BJ (cell line): ENCODE measurements at regions not wholly inside any gene's neighbourhood (a gene's known extent, or its start where the extent isn't known, plus 50 kb on each side); places are given as distances from the start of the nearest gene placed in this dataset.

Experiments used
- CTCF ChIA-PET: fragments of 350-600 bp; formaldehyde crosslinking; extraction: SDS; loops from one replicate; lab custom pipeline; 2021; ENCODE audit warnings: antibody characterized with exemption, inconsistent platforms; lab: Yijun Ruan, JAX
- POLR2A ChIA-PET: fragments of 300-600 bp; sonication (Branson Sonifier 250); formaldehyde crosslinking; extraction: SDS; loops from one replicate; lab custom pipeline; 2021; ENCODE audit warnings: antibody characterized with exemption; lab: Charles Lee
- DNase-seq: peaks from one replicate; pipeline ENCODE4 v3.0.0-alpha.2; 2011; ENCODE audit warnings: low read depth
- H3K27me3 ChIP-seq: 2 replicates; pipeline ENCODE4 v1.6.0; 2011; ENCODE audit warnings: low read length; ENCODE audit not compliant: control insufficient read depth, insufficient read depth
- H3K36me3 ChIP-seq: 2 replicates; pipeline ENCODE4 v1.5.1; 2011; ENCODE audit warnings: low read length; ENCODE audit not compliant: control insufficient read depth, insufficient read depth
- H3K4me3 ChIP-seq: 2 replicates; pipeline ENCODE4 v1.5.1; 2011; ENCODE audit warnings: low read depth, mild to moderate bottlenecking, control low read depth, low read length
- CTCF ChIP-seq: IDR thresholded peaks from 2 replicates; pipeline ENCODE4 v1.5.1; 2011; ENCODE audit warnings: low read depth, mild to moderate bottlenecking, control low read depth, inconsistent platforms, low read length, moderate library complexity; ENCODE audit not compliant: insufficient read depth

- ChIA-PET CTCF (no interaction called here), POLR2A (no interaction called here)
- no peak for TF ChIP-seq CTCF
- Histone ChIP-seq H3K27me3 (no peaks in the 10 kb centered on the region), H3K36me3 (no peaks in the 10 kb centered on the region), H3K4me3 (no peak overlapping the region)
- DNase-seq: no peak
Observed at GRCh38 chr1:71191520-71191919, 110.7 kb upstream of the ZRANB2 start.

- CTCF ChIA-PET: no interaction called here
Observed at GRCh38 chr1:71190843-71191242, 110.0 kb upstream of the ZRANB2 start.

GRCh38 chr1:71184410-71184809, 103.6 kb upstream of the ZRANB2 start:
- Histone ChIP-seq H3K4me3 (no peak overlapping the region), H3K27me3 (no peaks in the 10 kb centered on the region), H3K36me3 (no peaks in the 10 kb centered on the region)
- no peak for TF ChIP-seq CTCF
- no peak for DNase-seq
- ChIA-PET CTCF (interaction anchor here (1.0 kb wide), 1 partner anchor 10 kb away, joined by 4 read pairs; no protein-coding TSS in a partner anchor), POLR2A (no interaction called here)

More at GRCh38 chr1:71190843-71191242, 110.0 kb upstream of the ZRANB2 start:
- DNase-seq: no peak
- Histone ChIP-seq H3K4me3 (no peak overlapping the region), H3K27me3 (no peaks in the 10 kb centered on the region), H3K36me3 (no peaks in the 10 kb centered on the region)
- TF ChIP-seq CTCF: no peak
- POLR2A ChIA-PET: no interaction called here

- Histone ChIP-seq H3K27me3 (no peaks in the 10 kb centered on the region), H3K4me3 (no peak overlapping the region), H3K36me3 (no peaks in the 10 kb centered on the region)
- ChIA-PET CTCF (no interaction called here), POLR2A (no interaction called here)
- no peak for DNase-seq
- TF ChIP-seq CTCF: no peak
Observed at GRCh38 chr1:71179997-71180396, 99.2 kb upstream of the ZRANB2 start.

GRCh38 chr1:71170925-71171324, 90.1 kb upstream of the ZRANB2 start:
- CTCF ChIA-PET: no interaction called here
- POLR2A ChIA-PET: no interaction called here
- no peak for TF ChIP-seq CTCF
- no peak overlapping the region for H3K4me3 ChIP-seq
- DNase-seq: no peak
- no peaks in the 10 kb centered on the region for H3K36me3 ChIP-seq
- no peaks in the 10 kb centered on the region for H3K27me3 ChIP-seq
